Esophagus muscularis mucosa (tissue), 4 donors: ENCODE measurements at regions not wholly inside any gene's neighbourhood (a gene's known extent, or its start where the extent isn't known, plus 50 kb on each side); places are given as distances from the start of the nearest gene placed in this dataset.

Source experiments
- DNase-seq: peaks from one replicate; pipeline ENCODE4 v3.0.0-alpha.2; 2017; ENCODE audit errors: extremely low spot score
- H3K27ac ChIP-seq, 4 donors: fragments of 200-600 bp; sonication (generic); replicated peaks in 1 of 4; 1 replicate in 3 of 4; 2 replicates in 1 of 4; pipeline ENCODE4 v1.5.1; 2016 to 2019; ENCODE audit warnings: mild to moderate bottlenecking in 1 of 4
- H3K27me3 ChIP-seq, 4 donors: fragments of 200-600 bp; sonication (generic); one replicate each; pipeline versions ENCODE4 v1.5.1 to v1.6.0; 2016 to 2019
- H3K36me3 ChIP-seq, 4 donors: fragments of 200-600 bp; sonication (generic); one replicate each; pipeline ENCODE4 v1.5.1; 2016 to 2019
- H3K4me1 ChIP-seq, 4 donors: fragments of 200-600 bp; sonication (generic); one replicate each; pipeline ENCODE4 v1.5.1; 2016 to 2019
- H3K4me3 ChIP-seq, 4 donors: fragments of 200-600 bp; sonication (generic); 1 replicate in 2 of 4; 2 replicates in 2 of 4; pipeline ENCODE4 v1.5.1; 2016 to 2019; ENCODE audit warnings: mild to moderate bottlenecking in 4 of 4, moderate library complexity in 1 of 4
- H3K9me3 ChIP-seq, 4 donors: fragments of 200-600 bp; sonication (generic); 1 replicate in 3 of 4; 2 replicates in 1 of 4; pipeline ENCODE4 v1.5.1; 2016 to 2019
- CTCF ChIP-seq, 3 experiments: fragments of 200-600 bp in 2 of 3; fragments of 450-650 bp in 1 of 3; sonication (generic) in 2 of 3; IDR thresholded peaks; one replicate each; pipeline ENCODE4 v1.5.1; 2017 to 2019; ENCODE audit warnings: antibody characterized with exemption in 3 of 3, mild to moderate bottlenecking in 2 of 3, moderate library complexity in 1 of 3
- EP300 ChIP-seq: sonication (generic); formaldehyde crosslinking; IDR thresholded peaks from one replicate; pipeline ENCODE4 v1.6.1; 2017; ENCODE audit warnings: antibody characterized with exemption
- POLR2A ChIP-seq: fragments of 450-650 bp; IDR thresholded peaks from one replicate; pipeline ENCODE4 v1.6.1; 2017; ENCODE audit warnings: antibody characterized with exemption, moderate library complexity, mild to moderate bottlenecking, low read depth
- POLR2AphosphoS5 ChIP-seq, 2 donors: sonication (generic); formaldehyde crosslinking; IDR thresholded peaks; one replicate each; pipeline ENCODE4 v1.6.1; 2017; ENCODE audit warnings: antibody characterized with exemption in 2 of 2
- whole genome bisulfite sequencing: methylation state at CpG from one replicate; pipeline ENCODE4 v1.1.5; 2018; 5-methylcytosine and 5-hydroxymethylcytosine counted together
- intact Hi-C: fragments of 100-400 bp; cut with DNase I; formaldehyde crosslinking; loops from one replicate; pipeline ENCODE4 v1.15.1; 2023

GRCh38 chr11:98600103-98600502 is 420.6 kb upstream of the CNTN5 start:
- Histone ChIP-seq H3K27me3 (no peaks in the 10 kb centered on the region), H3K36me3 (no peaks in the 10 kb centered on the region), H3K4me3 (no peak overlapping the region), H3K27ac (no peak overlapping the region), H3K9me3 (no peaks in the 10 kb centered on the region), H3K4me1 (no peaks in the 10 kb centered on the region)
- 73% methylated on average over 3 of the region's 3 CpGs for WGBS
- TF ChIP-seq POLR2AphosphoS5 (IDR thresholded peaks at IDR 0.05) = no peak
- no peak for TF ChIP-seq CTCF (IDR thresholded peaks at IDR 0.05)
- TF ChIP-seq EP300 = no peak
- TF ChIP-seq POLR2A = no peak
- intact Hi-C loops = no loop called here
- no peak for DNase-seq

- Histone ChIP-seq H3K27ac (no peak overlapping the region), H3K36me3 (no peaks in the 10 kb centered on the region), H3K4me1 (no peaks in the 10 kb centered on the region), H3K27me3 (no peaks in the 10 kb centered on the region), H3K4me3 (no peak overlapping the region), H3K9me3 (no peaks in the 10 kb centered on the region)
- TF ChIP-seq POLR2A = no peak
- TF ChIP-seq CTCF (IDR thresholded peaks at IDR 0.05) = no peak
- TF ChIP-seq EP300 = no peak
- TF ChIP-seq POLR2AphosphoS5 (IDR thresholded peaks at IDR 0.05) = no peak
- intact Hi-C loops = no loop called here
- DNase-seq = no peak
- WGBS = 77% methylated on average over 7 of the region's 8 CpGs
Measured at GRCh38 chr11:98600786-98601773, 419.7 kb upstream of the CNTN5 start.

GRCh38 chr11:98616098-98616655 is 404.6 kb upstream of the CNTN5 start:
- intact Hi-C loops = no loop called here
- no peaks in the 10 kb centered on the region for H3K27me3 ChIP-seq
- no peak overlapping the region for H3K27ac ChIP-seq
- TF ChIP-seq EP300 (no peak), CTCF (IDR thresholded peaks at IDR 0.05) (no peak), POLR2AphosphoS5 (IDR thresholded peaks at IDR 0.05) (no peak), POLR2A (no peak)
- H3K4me3 ChIP-seq = no peak overlapping the region
- H3K9me3 ChIP-seq = peaks cover 0 to 11% (median 0%) of the 10 kb centered on the region in 4 donors
- no peak for DNase-seq
- H3K36me3 ChIP-seq = no peaks in the 10 kb centered on the region
- no peaks in the 10 kb centered on the region for H3K4me1 ChIP-seq

- TF ChIP-seq POLR2A (no peak), POLR2AphosphoS5 (IDR thresholded peaks at IDR 0.05) (no peak), CTCF (IDR thresholded peaks at IDR 0.05) (no peak), EP300 (no peak)
- no peak overlapping the region for H3K4me3 ChIP-seq
- H3K36me3 ChIP-seq = no peaks in the 10 kb centered on the region
- H3K27me3 ChIP-seq = no peaks in the 10 kb centered on the region
- H3K4me1 ChIP-seq = no peaks in the 10 kb centered on the region
- intact Hi-C loops = no loop called here
- H3K27ac ChIP-seq = no peak overlapping the region
- peaks cover 0 to 5% (median 0%) of the 10 kb centered on the region in 4 donors for H3K9me3 ChIP-seq
- DNase-seq = no peak
Measured at GRCh38 chr11:98621767-98622166, 399.0 kb upstream of the CNTN5 start.
